Astrocyte of the spinal cord (primary cell): ENCODE measurements at regions not wholly inside any gene's neighbourhood (a gene's known extent, or its start where the extent isn't known, plus 50 kb on each side); places are given as distances from the start of the nearest gene placed in this dataset.

ENCODE experiments used
- DNase-seq: peaks from one replicate; pipeline ENCODE4 v3.0.0; 2011; ENCODE audit warnings: low read depth, low spot score
- H3K4me3 ChIP-seq: 2 replicates; pipeline ENCODE4 v1.5.1; 2011; ENCODE audit warnings: low read depth, mild to moderate bottlenecking, low read length, moderate library complexity
- in situ Hi-C: cut with HindIII; loops from 2 replicates; pipeline ENCODE4 v1.10.0; 2017; ENCODE audit warnings: low sequenced_read_pairs
- TF ChIP-seq, protein P1 (sequence below): IDR thresholded peaks from 2 replicates; pipeline ENCODE4 v1.5.1; 2012; ENCODE audit warnings: low read depth, mild to moderate bottlenecking, low read length, inconsistent platforms

- TF ChIP-seq, protein P1, sequence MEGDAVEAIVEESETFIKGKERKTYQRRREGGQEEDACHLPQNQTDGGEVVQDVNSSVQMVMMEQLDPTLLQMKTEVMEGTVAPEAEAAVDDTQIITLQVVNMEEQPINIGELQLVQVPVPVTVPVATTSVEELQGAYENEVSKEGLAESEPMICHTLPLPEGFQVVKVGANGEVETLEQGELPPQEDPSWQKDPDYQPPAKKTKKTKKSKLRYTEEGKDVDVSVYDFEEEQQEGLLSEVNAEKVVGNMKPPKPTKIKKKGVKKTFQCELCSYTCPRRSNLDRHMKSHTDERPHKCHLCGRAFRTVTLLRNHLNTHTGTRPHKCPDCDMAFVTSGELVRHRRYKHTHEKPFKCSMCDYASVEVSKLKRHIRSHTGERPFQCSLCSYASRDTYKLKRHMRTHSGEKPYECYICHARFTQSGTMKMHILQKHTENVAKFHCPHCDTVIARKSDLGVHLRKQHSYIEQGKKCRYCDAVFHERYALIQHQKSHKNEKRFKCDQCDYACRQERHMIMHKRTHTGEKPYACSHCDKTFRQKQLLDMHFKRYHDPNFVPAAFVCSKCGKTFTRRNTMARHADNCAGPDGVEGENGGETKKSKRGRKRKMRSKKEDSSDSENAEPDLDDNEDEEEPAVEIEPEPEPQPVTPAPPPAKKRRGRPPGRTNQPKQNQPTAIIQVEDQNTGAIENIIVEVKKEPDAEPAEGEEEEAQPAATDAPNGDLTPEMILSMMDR: no peak
- no peak overlapping the region for H3K4me3 ChIP-seq
- DNase-seq: no peak
- in situ Hi-C loops: no loop called here
Measured at GRCh38 chr15:89405494-89405893, 70.9 kb upstream of the POLG start.

DNA sequence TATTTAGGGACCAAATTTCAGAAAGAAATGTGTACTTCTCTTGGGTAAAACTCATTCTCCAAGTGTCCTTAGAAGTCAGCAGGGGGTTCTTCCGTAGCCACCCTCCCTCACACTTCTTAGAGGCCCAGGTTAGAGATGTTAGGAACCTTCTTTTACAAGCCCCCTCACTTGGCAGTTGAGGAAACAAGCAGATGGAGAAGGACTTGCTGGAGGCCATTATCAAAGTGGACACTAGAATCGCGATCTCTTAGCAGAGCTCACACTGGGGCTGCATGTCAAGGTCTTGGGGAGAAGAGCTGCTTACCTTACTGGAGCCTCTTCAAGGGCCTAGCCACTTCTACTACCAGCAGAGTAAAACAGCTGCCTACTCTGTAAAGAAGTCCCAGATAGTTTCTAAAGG is 69.4 kb upstream of the POLG start:
- TF ChIP-seq, protein P1: no peak
- no peak overlapping the region for H3K4me3 ChIP-seq
- DNase-seq: no peak
- in situ Hi-C loops: no loop called here

GRCh38 chr15:89402518-89402805 is 67.8 kb upstream of the POLG start:
- TF ChIP-seq, protein P1: no peak
- no peak for DNase-seq
- no peak overlapping the region for H3K4me3 ChIP-seq
- in situ Hi-C loops: no loop called here

DNA sequence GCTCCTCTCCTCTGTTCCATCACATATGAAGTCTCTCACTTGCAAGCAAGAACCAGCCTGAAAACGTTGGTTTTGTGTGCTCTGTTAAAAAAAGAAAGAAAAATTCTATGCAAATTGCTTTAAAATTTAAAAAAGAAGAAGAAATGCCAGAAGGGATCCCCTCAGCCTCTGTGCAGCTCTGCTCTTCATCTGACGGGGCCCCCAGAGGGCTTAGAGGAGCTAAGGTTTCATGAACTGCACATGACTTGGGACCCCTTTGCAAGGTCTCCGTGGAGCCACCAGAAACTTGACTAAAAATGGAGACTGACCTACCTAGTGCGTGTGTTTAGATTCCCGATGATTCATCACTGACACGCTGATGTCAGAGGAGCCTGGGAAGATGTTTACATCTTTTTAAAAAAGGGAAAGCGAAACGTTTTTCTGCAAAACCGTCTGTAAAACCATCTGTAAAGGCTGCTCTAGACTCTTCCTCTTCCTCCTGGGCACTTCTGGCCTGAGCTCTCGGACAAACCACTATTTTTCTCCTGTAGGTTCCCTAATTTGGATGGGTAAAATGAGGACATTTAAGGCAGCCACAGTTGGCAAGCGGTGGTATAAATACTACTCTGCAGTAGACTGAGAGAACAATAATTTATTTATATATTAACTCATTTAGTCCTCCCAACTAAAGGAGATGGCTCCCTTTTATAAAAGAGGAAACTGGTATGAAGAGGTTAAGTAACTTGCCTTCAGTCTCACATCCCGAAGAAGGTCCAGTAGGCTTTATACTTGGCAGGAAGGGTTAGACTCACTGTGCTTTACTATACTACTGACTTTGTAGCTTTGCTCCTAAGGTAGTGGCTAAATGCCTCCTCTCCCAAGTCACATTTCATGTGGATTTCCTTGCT is 67.2 kb upstream of the POLG start:
- no peak overlapping the region for H3K4me3 ChIP-seq
- peak; percentile 47 for DNase-seq
- TF ChIP-seq, protein P1: no peak
- in situ Hi-C loops: no loop called here

DNA sequence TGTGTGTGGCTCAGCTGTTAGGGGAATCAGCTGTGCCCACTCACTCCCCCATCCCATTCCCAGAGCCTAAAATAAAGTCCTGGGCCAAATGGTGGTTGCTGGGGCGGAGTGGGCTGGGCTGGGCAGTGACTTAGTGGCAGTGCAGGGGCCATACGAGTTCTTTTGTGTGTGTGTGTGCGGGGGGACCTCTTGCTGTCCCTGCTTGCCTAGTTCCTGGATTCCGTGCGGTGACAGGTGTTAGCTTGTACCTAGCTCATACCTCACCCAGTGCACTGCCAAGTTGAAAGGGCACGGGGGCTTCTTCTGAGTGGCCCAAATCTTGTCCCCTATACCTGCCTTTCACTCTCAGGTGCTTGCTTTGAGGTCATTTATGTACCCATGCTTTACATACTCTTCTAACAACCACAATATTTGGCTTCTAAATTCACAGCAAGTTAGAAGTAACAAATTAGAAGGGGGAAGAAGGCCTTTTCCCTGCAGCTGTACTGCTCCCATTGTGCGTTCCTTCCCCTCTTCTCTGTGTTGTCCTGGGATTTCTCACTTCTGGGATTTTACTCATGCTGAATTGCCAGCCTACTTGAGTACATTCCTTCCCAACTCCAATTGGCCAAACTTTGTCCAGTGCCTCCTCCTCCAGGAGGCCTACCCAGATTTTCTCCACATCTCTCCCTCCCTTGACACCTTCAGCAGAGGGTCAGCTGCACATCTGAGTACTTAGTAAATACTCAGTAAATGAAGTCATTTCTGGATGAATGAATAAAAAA is 66.3 kb upstream of the POLG start:
- no peak overlapping the region for H3K4me3 ChIP-seq
- TF ChIP-seq, protein P1: no peak
- DNase-seq: no peak
- in situ Hi-C loops: no loop called here

GRCh38 chr15:89400116-89400781 is 65.6 kb upstream of the POLG start:
- in situ Hi-C loops: no loop called here
- TF ChIP-seq, protein P1: no peak
- no peak for DNase-seq
- H3K4me3 ChIP-seq: no peak overlapping the region
